D721Med (cell line): ENCODE measurements at regions not wholly inside any gene's neighbourhood (a gene's known extent, or its start where the extent isn't known, plus 50 kb on each side); places are given as distances from the start of the nearest gene placed in this dataset.

Experiments used
- DNase-seq: peaks from one replicate; pipeline ENCODE4 v3.0.0; 2011; ENCODE audit warnings: low spot score; ENCODE audit not compliant: insufficient read length
- FAIRE-seq: peaks from 2 replicates; lab custom pipeline; 2011; peaks lifted over from hg19 to GRCh38; lab: Jason Lieb, UNC
- CTCF ChIP-seq: IDR thresholded peaks from 2 replicates; pipeline ENCODE4 v1.5.1; 2012; ENCODE audit warnings: mild to moderate bottlenecking, control low read depth; ENCODE audit not compliant: insufficient read depth; ENCODE audit errors: missing control alignments

- FAIRE-seq (no peak), DNase-seq (no peak)
- TF ChIP-seq CTCF, result no peak
Measured at GRCh38 chr5:58066076-58066475, 393.8 kb downstream of the PLK2 start.

GRCh38 chr5:58064801-58065200 is 395.1 kb downstream of the PLK2 start:
- no peak for FAIRE-seq
- DNase-seq, result no peak
- no peak for TF ChIP-seq CTCF

GRCh38 chr5:58060996-58061395 is 398.9 kb downstream of the PLK2 start:
- TF ChIP-seq CTCF, result no peak
- DNase-seq (no peak), FAIRE-seq (no peak)

- no peak for TF ChIP-seq CTCF
- FAIRE-seq (no peak), DNase-seq (no peak)
Measured at GRCh38 chr5:58057324-58057723, 402.6 kb downstream of the PLK2 start.

GRCh38 chr5:58056546-58056945 is 403.3 kb downstream of the PLK2 start:
- no peak for DNase-seq
- TF ChIP-seq CTCF, result no peak
- no peak for FAIRE-seq

- DNase-seq, result no peak
- FAIRE-seq, result no peak
Measured at GRCh38 chr5:58054018-58054417, 405.9 kb downstream of the PLK2 start.

GRCh38 chr5:58048954-58049353 is 410.9 kb downstream of the PLK2 start:
- DNase-seq (no peak), FAIRE-seq (no peak)
- TF ChIP-seq CTCF, result no peak

More at GRCh38 chr5:58054018-58054417, 405.9 kb downstream of the PLK2 start:
- TF ChIP-seq CTCF, result no peak
